ENCODE measurements at regions not wholly inside any gene's neighbourhood (a gene's known extent, or its start where the extent isn't known, plus 50 kb on each side); places are given as distances from the start of the nearest gene placed in this dataset.

DNA sequence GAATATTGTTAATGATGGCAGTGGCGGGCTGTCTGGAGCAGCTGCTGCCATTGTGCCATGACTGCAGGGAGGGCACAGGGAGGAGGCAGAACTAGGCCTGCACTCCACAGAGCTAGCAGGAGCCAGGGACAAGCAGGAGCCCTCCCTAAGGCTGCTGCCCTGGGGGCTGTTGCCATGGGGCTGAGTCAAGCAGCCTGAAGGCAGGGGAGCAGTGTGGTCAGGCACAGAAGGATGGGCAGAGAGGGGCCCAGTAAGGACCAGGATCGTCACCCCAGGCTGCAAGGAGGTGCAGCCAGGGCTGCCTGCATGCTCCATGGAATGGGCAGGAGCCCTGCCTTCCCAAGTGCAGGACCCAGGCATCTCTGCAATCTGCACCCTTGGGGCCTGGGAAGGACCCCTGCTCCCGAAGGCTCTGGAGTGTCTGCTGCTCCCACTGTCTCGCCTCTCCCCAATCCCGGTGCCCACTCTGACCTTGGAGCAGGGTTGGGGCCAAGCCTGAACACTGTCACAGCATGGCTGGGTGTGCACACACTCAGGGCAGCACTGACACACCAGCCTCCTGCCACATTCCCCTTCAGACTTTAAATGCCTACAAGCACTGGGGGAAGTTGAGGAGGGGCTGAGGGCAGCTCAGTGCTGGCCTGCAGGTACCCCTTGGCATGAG is 98.3 kb upstream of the GALNTL6 start:
- TF ChIP-seq, protein P1, sequence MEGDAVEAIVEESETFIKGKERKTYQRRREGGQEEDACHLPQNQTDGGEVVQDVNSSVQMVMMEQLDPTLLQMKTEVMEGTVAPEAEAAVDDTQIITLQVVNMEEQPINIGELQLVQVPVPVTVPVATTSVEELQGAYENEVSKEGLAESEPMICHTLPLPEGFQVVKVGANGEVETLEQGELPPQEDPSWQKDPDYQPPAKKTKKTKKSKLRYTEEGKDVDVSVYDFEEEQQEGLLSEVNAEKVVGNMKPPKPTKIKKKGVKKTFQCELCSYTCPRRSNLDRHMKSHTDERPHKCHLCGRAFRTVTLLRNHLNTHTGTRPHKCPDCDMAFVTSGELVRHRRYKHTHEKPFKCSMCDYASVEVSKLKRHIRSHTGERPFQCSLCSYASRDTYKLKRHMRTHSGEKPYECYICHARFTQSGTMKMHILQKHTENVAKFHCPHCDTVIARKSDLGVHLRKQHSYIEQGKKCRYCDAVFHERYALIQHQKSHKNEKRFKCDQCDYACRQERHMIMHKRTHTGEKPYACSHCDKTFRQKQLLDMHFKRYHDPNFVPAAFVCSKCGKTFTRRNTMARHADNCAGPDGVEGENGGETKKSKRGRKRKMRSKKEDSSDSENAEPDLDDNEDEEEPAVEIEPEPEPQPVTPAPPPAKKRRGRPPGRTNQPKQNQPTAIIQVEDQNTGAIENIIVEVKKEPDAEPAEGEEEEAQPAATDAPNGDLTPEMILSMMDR (IDR thresholded peaks at IDR 0.05) = no peak
- TF ChIP-seq EZH2 (IDR thresholded peaks at IDR 0.05; ENCODE audit: borderline replicate concordance, insufficient read depth, low read depth, low read length, poor library complexity, severe bottlenecking) = no peak
